Renal cortex interstitium (tissue), 11 donors: ENCODE measurements at regions not wholly inside any gene's neighbourhood (a gene's known extent, or its start where the extent isn't known, plus 50 kb on each side); places are given as distances from the start of the nearest gene placed in this dataset.

ENCODE experiments used
- DNase-seq, 11 donors: peaks; one replicate each; pipeline ENCODE4 v3.0.0-alpha.2; 2013; ENCODE audit warnings: low read depth in 9 of 11, low spot score in 4 of 11; ENCODE audit errors: extremely low read depth in 1 of 11

- DNase-seq: no peak
Measured at GRCh38 chr2:16615687-16616615, 49.7 kb downstream of the CYRIA start.

DNA sequence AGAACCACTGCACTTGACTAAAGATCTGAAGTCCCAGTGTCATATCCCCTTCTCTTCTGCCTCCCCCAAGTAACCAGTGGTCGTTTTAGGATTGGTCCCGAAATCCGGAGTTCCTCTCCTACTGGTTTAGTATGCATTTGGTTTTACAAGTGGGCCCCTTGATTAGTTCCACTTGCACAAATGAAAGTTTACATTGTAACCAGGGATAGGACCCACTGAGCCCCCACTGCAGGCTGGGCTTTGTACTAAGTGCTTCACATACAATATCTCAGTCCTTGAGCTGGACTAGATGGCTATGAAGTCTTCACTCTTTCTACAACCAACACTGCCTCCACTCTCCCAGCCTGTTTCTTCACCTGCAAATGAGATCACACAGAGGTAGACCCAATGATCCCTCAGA, 50.4 kb downstream of the CYRIA start:
- no peak for DNase-seq

DNA sequence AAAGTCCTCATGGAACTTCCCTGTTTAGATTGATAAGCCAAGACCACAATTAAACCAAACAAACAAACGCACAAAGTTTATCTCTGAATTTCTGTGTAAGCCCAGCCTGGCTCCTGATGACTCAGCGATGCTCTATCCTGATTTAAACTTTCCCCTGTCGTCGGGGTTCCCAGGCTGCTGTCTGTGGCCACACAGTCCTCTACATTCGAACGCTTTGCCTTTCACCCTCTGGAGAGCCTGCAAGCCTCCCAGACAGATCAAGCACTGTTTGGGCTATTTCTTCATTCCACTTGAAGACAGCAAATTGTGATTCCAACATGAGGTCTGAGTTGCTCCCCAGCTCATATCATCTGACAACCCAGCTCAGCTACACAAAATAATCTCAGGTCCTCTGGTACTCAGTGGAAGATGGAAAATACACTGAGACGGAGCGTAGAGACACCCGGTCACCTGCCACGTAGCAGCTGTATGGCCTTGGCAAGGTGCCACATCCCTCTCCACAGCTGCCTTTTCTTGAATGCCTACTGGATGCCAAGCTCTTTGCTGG, 51.2 kb downstream of the CYRIA start:
- no peak for DNase-seq

- DNase-seq: no peak
Measured at GRCh38 chr2:16613539-16614011, 52.1 kb downstream of the CYRIA start.

DNA sequence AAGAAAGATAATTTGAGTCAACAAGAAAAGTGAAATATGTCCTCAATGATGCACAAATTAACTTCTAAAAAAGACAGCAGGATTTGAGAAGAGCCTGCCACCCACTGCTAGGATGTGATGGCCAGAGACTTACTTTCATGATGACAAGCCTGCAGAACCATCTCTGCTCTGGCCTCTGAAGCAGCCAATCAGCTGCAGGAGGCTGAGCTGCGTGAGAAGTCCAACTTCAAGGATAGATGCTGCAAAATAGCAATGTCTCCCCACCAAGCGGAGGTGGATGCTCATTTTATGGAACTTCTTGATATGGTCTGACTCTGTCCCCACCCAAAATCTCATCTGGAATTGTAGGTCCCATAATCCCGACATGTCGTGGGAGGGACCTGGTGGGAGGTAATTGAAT, 53.1 kb downstream of the CYRIA start:
- no peak for DNase-seq

GRCh38 chr2:16609786-16610185, 55.8 kb downstream of the CYRIA start:
- no peak for DNase-seq

DNA sequence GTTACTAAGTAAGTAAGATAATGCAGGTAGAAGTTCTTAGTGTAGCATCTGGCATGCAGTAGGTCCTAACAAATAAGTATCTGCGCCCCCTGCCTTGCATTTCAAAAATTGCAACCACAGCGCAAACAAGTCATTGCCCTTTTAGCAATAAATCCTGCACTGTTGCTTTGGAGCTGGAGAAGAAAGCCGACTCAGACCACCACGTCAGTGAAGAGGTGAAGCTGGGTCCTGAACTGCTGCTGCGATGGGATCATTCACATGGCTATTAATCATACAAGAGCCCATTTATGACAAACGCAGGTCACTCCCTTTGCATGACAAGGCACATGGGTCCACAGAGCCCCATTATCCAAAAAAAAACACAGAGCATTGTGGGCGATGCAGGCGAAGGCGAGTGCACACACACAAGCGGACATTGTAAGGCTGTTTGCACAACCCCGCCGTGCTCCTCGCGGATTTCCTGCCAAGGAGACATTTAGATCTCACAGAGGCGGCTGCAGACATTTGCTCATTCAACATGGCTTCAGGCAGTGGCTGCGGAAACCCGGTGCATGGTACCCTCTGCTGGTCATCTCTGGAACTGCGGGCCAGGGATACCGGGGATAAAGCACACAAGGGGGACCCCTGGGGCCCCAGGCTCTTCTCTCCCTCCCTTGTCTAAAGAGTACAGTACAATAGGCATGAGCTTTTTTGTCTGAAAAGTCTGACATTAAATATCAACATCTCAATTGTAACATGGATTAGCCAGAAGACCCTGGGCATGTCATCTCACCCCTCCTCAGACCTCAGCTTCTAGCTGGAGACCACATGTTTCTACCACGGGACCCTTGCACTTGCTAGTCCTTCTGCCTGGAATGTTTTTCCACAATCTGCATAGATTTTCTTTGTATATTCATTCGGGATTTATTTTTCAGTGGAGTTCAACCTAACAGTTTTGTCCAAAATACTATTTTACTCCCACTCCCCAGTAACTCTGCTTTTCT, 56.7 kb downstream of the CYRIA start:
- peak; percentile 69 to 86 (median 82) for DNase-seq

GRCh38 chr2:16607301-16607700, 58.3 kb downstream of the CYRIA start:
- no peak for DNase-seq

- no peak for DNase-seq
Measured at GRCh38 chr2:16604236-16604635, 61.4 kb downstream of the CYRIA start.

- DNase-seq: no peak
Measured at GRCh38 chr2:16591370-16591933, 74.2 kb downstream of the CYRIA start.

- DNase-seq: no peak
Measured at GRCh38 chr2:16589465-16589864, 76.2 kb downstream of the CYRIA start.

GRCh38 chr2:16588565-16588964, 77.1 kb downstream of the CYRIA start:
- no peak for DNase-seq

DNA sequence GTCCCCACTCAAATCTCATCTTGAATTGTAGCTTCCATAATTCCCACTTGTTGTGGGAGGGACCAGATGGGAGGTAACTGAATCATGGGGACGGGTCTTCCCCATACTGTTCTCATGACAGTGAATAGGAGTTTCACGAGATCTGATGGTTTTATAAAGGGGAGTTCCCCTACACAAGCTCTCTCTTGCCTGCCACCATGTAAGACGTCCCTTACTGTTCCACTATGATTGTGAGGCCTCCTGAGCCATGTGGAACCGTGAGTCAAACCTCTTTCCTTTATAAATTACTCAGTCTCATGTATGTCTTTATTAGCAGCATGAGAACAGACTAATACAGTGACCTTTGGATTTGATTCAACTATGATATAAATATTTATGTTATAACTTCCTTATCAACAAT, 78.0 kb downstream of the CYRIA start:
- DNase-seq: no peak

DNA sequence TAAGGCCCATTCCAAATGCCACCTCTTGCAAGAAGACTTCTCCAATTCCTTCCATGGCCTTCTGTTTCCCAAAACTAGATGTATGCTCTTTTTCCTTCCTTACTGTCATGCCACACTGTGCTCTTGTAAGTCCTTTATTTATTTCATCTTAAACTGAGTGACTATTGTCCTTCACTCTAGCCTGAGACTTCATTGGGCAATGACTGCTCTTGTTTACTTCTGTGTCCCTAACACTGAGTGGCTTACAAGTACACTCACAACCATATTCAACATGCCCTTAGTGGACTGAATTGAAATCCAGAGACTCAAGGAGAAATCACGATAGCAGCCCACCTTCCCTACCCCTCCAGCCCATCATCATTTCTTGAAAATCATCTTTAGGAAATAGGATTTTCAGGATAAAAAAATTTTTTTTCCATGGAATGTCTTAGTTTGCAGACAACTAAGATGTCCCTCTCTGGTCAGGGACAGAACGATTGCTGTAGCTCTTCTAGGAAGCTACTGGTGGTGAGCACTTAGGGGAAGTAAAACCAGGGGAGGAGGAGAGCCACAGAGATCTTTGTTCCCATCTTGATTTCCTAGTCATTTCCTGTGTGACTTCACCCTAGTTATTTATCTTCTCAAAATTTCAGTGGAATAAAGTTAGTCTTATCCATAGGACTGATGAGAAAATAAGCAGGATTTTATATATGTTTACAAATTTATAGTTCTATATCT, 80.7 kb downstream of the CYRIA start:
- DNase-seq: no peak

- DNase-seq: no peak
Measured at GRCh38 chr2:16584084-16584483, 81.5 kb downstream of the CYRIA start.

DNA sequence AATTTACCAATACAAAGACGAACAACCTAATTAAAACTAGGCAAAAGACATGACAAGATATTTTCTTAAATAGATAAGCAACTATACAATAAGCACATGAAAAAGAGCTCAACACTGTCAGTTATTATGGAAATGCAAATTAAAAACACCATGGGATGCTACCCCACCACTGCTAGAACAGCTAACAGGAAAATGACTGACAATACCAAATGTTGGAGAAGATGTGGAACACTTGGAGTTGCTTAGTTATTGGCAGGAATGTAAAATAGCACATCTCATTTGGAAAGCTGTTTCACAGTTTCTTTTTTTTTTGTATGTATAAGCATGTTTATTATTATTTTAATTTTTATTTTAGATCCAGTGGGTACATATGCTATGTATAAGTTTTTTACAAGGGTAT, 84.4 kb downstream of the CYRIA start:
- DNase-seq: no peak

GRCh38 chr2:16578081-16578480, 87.6 kb downstream of the CYRIA start:
- no peak for DNase-seq

DNA sequence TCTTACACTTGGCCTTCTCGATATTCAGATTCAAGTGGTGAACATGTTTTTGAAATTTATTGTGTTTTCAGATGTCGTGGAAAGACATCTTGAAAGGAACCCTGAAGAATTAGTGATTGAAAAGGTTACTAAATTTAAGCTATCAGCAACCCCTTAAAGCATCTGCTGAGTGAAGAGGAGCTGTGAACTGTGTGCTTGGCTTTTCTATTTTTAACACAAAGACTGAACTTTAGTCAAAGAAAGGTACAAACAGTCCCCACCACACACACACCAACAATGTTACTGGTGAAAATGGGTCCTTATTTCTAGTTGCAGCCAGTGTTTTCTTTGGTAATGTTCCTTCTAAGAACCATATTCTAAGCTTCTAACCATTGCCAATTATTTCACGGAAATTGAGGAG, 95.1 kb downstream of the CYRIA start:
- DNase-seq: no peak
